DOHH2 (cell line): ENCODE measurements at regions not wholly inside any gene's neighbourhood (a gene's known extent, or its start where the extent isn't known, plus 50 kb on each side); places are given as distances from the start of the nearest gene placed in this dataset.

ENCODE experiments used
- H3F3A ChIP-seq: fragments of 200-600 bp; sonication (generic), shearing (Covaris generic); 2 replicates; pipeline ENCODE4 v1.6.0; 2016; ENCODE audit warnings: antibody characterized with exemption, mild to moderate bottlenecking; ENCODE audit not compliant: control insufficient read depth, insufficient read depth
- H3K27ac ChIP-seq: fragments of 200-600 bp; sonication (generic); 2 replicates; pipeline ENCODE4 v1.5.1; 2014; ENCODE audit warnings: low read depth, mild to moderate bottlenecking, low read length, moderate library complexity
- H3K27me3 ChIP-seq: fragments of 200-600 bp; sonication (generic); 2 replicates; pipeline ENCODE4 v1.6.1; 2014; ENCODE audit warnings: mild to moderate bottlenecking, low read length, mixed read lengths; ENCODE audit not compliant: control insufficient read depth
- H3K36me3 ChIP-seq: fragments of 200-600 bp; sonication (generic); 2 replicates; pipeline ENCODE4 v1.6.1; 2014; ENCODE audit warnings: mild to moderate bottlenecking, low read length, moderate library complexity, mixed read lengths; ENCODE audit not compliant: control insufficient read depth
- H3K4me1 ChIP-seq: fragments of 200-600 bp; sonication (generic); 2 replicates; pipeline ENCODE4 v1.6.1; 2014; ENCODE audit warnings: mild to moderate bottlenecking, low read length, mixed read lengths; ENCODE audit not compliant: control insufficient read depth
- H3K4me2 ChIP-seq: fragments of 200-600 bp; sonication (generic); 2 replicates; pipeline ENCODE4 v1.6.0; 2014; ENCODE audit warnings: mild to moderate bottlenecking, low read length, moderate library complexity
- H3K4me3 ChIP-seq: fragments of 200-600 bp; sonication (generic); 2 replicates; pipeline ENCODE4 v1.5.1; 2014; ENCODE audit warnings: mild to moderate bottlenecking, low read length, mixed read lengths
- H3K79me2 ChIP-seq: fragments of 200-600 bp; sonication (generic); 2 replicates; pipeline ENCODE4 v1.6.1; 2014; ENCODE audit warnings: mild to moderate bottlenecking, low read length, mixed read lengths; ENCODE audit not compliant: control insufficient read depth
- H3K9me2 ChIP-seq: fragments of 200-600 bp; sonication (generic); replicated peaks from 2 replicates; pipeline ENCODE4 v1.6.1; 2014; ENCODE audit warnings: mild to moderate bottlenecking, low read length, mixed read lengths; ENCODE audit not compliant: control insufficient read depth
- H3K9me3 ChIP-seq: fragments of 200-600 bp; sonication (generic); 2 replicates; pipeline ENCODE4 v1.6.1; 2014; ENCODE audit warnings: antibody characterized with exemption, low read length, mixed read lengths; ENCODE audit not compliant: control insufficient read depth, insufficient read depth
- H4K20me1 ChIP-seq: fragments of 200-600 bp; sonication (generic); 2 replicates; pipeline ENCODE4 v1.6.0; 2014; ENCODE audit warnings: low read depth, mild to moderate bottlenecking, antibody characterized with exemption, low read length, moderate library complexity; ENCODE audit not compliant: control insufficient read depth, insufficient read depth
- CTCF ChIP-seq: fragments of 200-600 bp; sonication (generic); IDR thresholded peaks from one replicate; pipeline ENCODE4 v1.5.1; 2014; ENCODE audit warnings: antibody characterized with exemption, mild to moderate bottlenecking, low read depth, low read length; ENCODE audit not compliant: poor library complexity, severe bottlenecking
- EZH2phosphoT487 ChIP-seq: fragments of 200-600 bp; sonication (generic); IDR thresholded peaks from 2 replicates; pipeline ENCODE4 v1.6.1; 2017; ENCODE audit warnings: borderline replicate concordance, mild to moderate bottlenecking, antibody characterized with exemption, low read length, moderate library complexity, mixed read lengths

GRCh38 chr21:38080888-38081287, 164.6 kb upstream of the KCNJ6 start:
- Histone ChIP-seq H3K9me3 (no peaks in the 10 kb centered on the region), H3K27ac (no peak overlapping the region), H3K36me3 (no peaks in the 10 kb centered on the region), H3K4me3 (no peak overlapping the region), H3K9me2 (no peaks in the 10 kb centered on the region), H3K27me3 (no peaks in the 10 kb centered on the region), H3F3A (no peaks in the 10 kb centered on the region), H3K4me1 (no peaks in the 10 kb centered on the region), H3K4me2 (no peak overlapping the region), H4K20me1 (no peaks in the 10 kb centered on the region), H3K79me2 (no peaks in the 10 kb centered on the region)
- TF ChIP-seq CTCF (no peak), EZH2phosphoT487 (no peak)

- Histone ChIP-seq H3K27me3 (no peaks in the 10 kb centered on the region), H3K4me3 (no peak overlapping the region), H3K79me2 (no peaks in the 10 kb centered on the region), H4K20me1 (no peaks in the 10 kb centered on the region), H3F3A (no peaks in the 10 kb centered on the region), H3K4me2 (no peak overlapping the region), H3K9me3 (no peaks in the 10 kb centered on the region), H3K9me2 (no peaks in the 10 kb centered on the region), H3K27ac (no peak overlapping the region), H3K36me3 (no peaks in the 10 kb centered on the region), H3K4me1 (no peaks in the 10 kb centered on the region)
- TF ChIP-seq CTCF, result no peak
- TF ChIP-seq EZH2phosphoT487, result no peak
Observed at GRCh38 chr21:38081708-38082107, 165.5 kb upstream of the KCNJ6 start.

- Histone ChIP-seq H3F3A (no peaks in the 10 kb centered on the region), H3K79me2 (no peaks in the 10 kb centered on the region), H3K27ac (no peak overlapping the region), H3K9me3 (no peaks in the 10 kb centered on the region), H4K20me1 (no peaks in the 10 kb centered on the region), H3K36me3 (no peaks in the 10 kb centered on the region), H3K4me2 (no peak overlapping the region), H3K27me3 (no peaks in the 10 kb centered on the region), H3K4me1 (no peaks in the 10 kb centered on the region), H3K4me3 (no peak overlapping the region), H3K9me2 (no peaks in the 10 kb centered on the region)
- no peak for TF ChIP-seq CTCF
- no peak for TF ChIP-seq EZH2phosphoT487
Observed at GRCh38 chr21:38082936-38083485, 166.8 kb upstream of the KCNJ6 start.

GRCh38 chr21:38083535-38083934, 167.3 kb upstream of the KCNJ6 start:
- TF ChIP-seq EZH2phosphoT487 (no peak), CTCF (no peak)
- Histone ChIP-seq H3K4me1 (no peaks in the 10 kb centered on the region), H3F3A (no peaks in the 10 kb centered on the region), H3K4me3 (no peak overlapping the region), H3K4me2 (no peak overlapping the region), H3K27me3 (no peaks in the 10 kb centered on the region), H3K9me2 (no peaks in the 10 kb centered on the region), H3K79me2 (no peaks in the 10 kb centered on the region), H3K36me3 (no peaks in the 10 kb centered on the region), H3K9me3 (no peaks in the 10 kb centered on the region), H4K20me1 (no peaks in the 10 kb centered on the region), H3K27ac (no peak overlapping the region)
